Tibial artery (tissue), 4 donors: ENCODE measurements at regions not wholly inside any gene's neighbourhood (a gene's known extent, or its start where the extent isn't known, plus 50 kb on each side); places are given as distances from the start of the nearest gene placed in this dataset.

Experiments
- DNase-seq, 2 donors: peaks; one replicate each; pipeline ENCODE4 v3.0.0-alpha.2; 2019
- H3K27ac ChIP-seq, 2 donors: fragments of 200-600 bp; sonication (generic) in 1 of 2; 1 replicate in 1 of 2; 2 replicates in 1 of 2; pipeline ENCODE4 v1.5.1; 2018 to 2019; ENCODE audit warnings: mild to moderate bottlenecking in 1 of 2
- H3K27me3 ChIP-seq, 2 donors: fragments of 200-600 bp; sonication (generic) in 1 of 2; one replicate each; pipeline versions ENCODE4 v1.5.1 to v1.6.0; 2016 to 2019
- H3K36me3 ChIP-seq, 3 donors: fragments of 200-600 bp; sonication (generic) in 2 of 3; one replicate each; pipeline ENCODE4 v1.5.1; 2016 to 2019; ENCODE audit warnings: mild to moderate bottlenecking in 2 of 3
- H3K4me1 ChIP-seq, 4 donors: fragments of 200-600 bp; sonication (generic) in 2 of 4; 1 replicate in 3 of 4; 2 replicates in 1 of 4; pipeline ENCODE4 v1.5.1; 2016 to 2019
- H3K4me3 ChIP-seq, 2 donors: fragments of 200-600 bp; sonication (generic) in 1 of 2; 1 replicate in 1 of 2; 2 replicates in 1 of 2; pipeline ENCODE4 v1.5.1; 2018 to 2019; ENCODE audit warnings: mild to moderate bottlenecking in 2 of 2
- H3K9me3 ChIP-seq, 3 donors: fragments of 200-600 bp; sonication (generic) in 1 of 3; one replicate each; pipeline ENCODE4 v1.5.1; 2016 to 2019
- intact Hi-C: fragments of 100-400 bp; cut with DNase I; formaldehyde crosslinking; loops from one replicate; pipeline ENCODE4 v1.15.0; 2023; ENCODE audit warnings: low total_unique reads
- TF ChIP-seq, protein P1 (sequence below), 2 experiments: fragments of 200-600 bp in 1 of 2; fragments of 450-650 bp in 1 of 2; IDR thresholded peaks; one replicate each; pipeline ENCODE4 v1.5.1; 2017 to 2019; ENCODE audit warnings: antibody characterized with exemption in 2 of 2, mild to moderate bottlenecking in 1 of 2, moderate library complexity in 1 of 2

DNA sequence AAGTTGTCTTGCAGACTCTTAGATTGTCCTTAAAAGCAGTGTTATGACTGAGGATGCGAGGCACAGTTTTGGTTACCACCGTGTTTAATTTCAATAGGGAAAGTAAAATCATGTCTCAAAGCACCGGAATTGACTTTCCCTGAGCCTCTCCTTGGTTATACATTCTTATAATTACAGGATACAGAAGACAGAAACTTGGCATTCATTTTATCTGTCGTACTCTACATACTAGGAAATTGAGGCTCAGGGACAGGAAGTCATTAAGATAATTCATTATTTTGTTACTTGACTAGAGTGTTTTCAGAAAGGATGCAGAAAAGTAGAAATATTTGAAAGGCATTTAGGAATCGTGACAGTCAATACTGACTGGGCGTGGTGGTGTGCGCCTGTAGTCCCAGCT lies 54.0 kb upstream of the SPATA31D4 start:
- H3K36me3 ChIP-seq, result no peaks in the 10 kb centered on the region
- no peak overlapping the region for H3K4me3 ChIP-seq
- intact Hi-C loops, result no loop called here
- H3K27me3 ChIP-seq, result no peaks in the 10 kb centered on the region
- H3K4me1 ChIP-seq, result peaks cover 0 to 5% (median 0%) of the 10 kb centered on the region in 4 donors
- H3K27ac ChIP-seq, result no peak overlapping the region
- DNase-seq, result no peak
- TF ChIP-seq, protein P1, sequence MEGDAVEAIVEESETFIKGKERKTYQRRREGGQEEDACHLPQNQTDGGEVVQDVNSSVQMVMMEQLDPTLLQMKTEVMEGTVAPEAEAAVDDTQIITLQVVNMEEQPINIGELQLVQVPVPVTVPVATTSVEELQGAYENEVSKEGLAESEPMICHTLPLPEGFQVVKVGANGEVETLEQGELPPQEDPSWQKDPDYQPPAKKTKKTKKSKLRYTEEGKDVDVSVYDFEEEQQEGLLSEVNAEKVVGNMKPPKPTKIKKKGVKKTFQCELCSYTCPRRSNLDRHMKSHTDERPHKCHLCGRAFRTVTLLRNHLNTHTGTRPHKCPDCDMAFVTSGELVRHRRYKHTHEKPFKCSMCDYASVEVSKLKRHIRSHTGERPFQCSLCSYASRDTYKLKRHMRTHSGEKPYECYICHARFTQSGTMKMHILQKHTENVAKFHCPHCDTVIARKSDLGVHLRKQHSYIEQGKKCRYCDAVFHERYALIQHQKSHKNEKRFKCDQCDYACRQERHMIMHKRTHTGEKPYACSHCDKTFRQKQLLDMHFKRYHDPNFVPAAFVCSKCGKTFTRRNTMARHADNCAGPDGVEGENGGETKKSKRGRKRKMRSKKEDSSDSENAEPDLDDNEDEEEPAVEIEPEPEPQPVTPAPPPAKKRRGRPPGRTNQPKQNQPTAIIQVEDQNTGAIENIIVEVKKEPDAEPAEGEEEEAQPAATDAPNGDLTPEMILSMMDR (IDR thresholded peaks at IDR 0.05), result no peak
- no peaks in the 10 kb centered on the region for H3K9me3 ChIP-seq

DNA sequence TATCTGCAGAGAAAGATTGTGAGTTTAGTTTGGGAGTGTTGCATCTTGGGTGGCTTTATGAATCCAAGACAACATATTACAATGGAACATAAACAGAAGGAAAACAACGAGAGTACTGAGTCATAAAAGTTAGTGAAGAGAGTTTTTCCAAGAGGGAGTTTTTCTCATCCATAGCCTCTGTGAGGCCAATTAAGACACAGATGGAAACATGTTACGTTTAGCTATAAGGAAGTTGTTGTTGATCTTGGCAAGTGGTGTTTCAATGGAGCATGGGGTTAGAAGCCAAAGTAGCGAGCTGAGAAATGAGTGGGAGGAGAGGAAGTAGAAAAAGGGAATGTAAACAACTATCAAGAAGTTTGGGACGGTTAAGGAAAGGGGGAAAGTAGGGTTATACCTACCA lies 53.3 kb upstream of the SPATA31D4 start:
- intact Hi-C loops, result no loop called here
- H3K27me3 ChIP-seq, result no peaks in the 10 kb centered on the region
- H3K4me3 ChIP-seq, result no peak overlapping the region
- H3K27ac ChIP-seq, result no peak overlapping the region
- H3K9me3 ChIP-seq, result no peaks in the 10 kb centered on the region
- peaks cover 0 to 5% (median 0%) of the 10 kb centered on the region in 4 donors for H3K4me1 ChIP-seq
- DNase-seq, result no peak
- TF ChIP-seq, protein P1 (IDR thresholded peaks at IDR 0.05), result no peak
- no peaks in the 10 kb centered on the region for H3K36me3 ChIP-seq

DNA sequence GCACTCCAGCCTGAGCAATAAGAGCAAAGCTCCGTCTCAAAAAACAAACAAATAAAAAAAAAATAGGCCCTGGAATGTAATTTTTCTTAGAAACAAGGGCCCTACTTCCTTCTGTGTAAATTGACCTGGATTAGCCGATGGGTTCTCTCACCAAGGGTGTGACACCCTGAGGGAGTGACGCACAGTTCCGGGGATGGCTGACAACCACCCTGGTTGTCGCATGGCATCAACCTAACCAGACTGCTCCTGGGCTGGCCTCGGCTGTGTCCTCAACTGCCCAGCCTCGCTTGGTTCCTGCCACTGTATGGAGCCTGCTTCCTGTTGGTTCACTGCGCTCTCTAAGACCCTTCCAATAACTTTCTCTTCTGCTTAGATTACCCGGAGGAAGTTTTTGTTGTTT lies 51.2 kb upstream of the SPATA31D4 start:
- Histone ChIP-seq H3K4me1 (peaks cover 0 to 5% (median 0%) of the 10 kb centered on the region in 4 donors), H3K4me3 (no peak overlapping the region), H3K9me3 (no peaks in the 10 kb centered on the region), H3K36me3 (no peaks in the 10 kb centered on the region), H3K27ac (no peak overlapping the region), H3K27me3 (no peaks in the 10 kb centered on the region)
- DNase-seq, result no peak
- TF ChIP-seq, protein P1 (IDR thresholded peaks at IDR 0.05), result no peak
- intact Hi-C loops, result no loop called here
